Nucleus accumbens (tissue), 56 donors: ENCODE measurements at regions not wholly inside any gene's neighbourhood (a gene's known extent, or its start where the extent isn't known, plus 50 kb on each side); places are given as distances from the start of the nearest gene placed in this dataset.

ENCODE experiments used
- DNase-seq, 56 donors: peaks; one replicate each; lab custom pipeline; 2025; lab: John Stamatoyannopoulos, UW

- DNase-seq = no peak
Observed at GRCh38 chr14:96637521-96637920, 135.3 kb downstream of the PAPOLA start.

GRCh38 chr14:96638041-96638855 lies 136.1 kb downstream of the PAPOLA start:
- no peak for DNase-seq

GRCh38 chr14:96639550-96639949 lies 137.4 kb downstream of the PAPOLA start:
- DNase-seq = no peak

GRCh38 chr14:96648506-96649326 lies 146.5 kb downstream of the PAPOLA start:
- DNase-seq = no peak

- DNase-seq = no peak
Observed at GRCh38 chr14:96649327-96649601, 147.1 kb downstream of the PAPOLA start.

- no peak for DNase-seq
Observed at GRCh38 chr14:96653597-96653996, 143.6 kb upstream of the VRK1 start.

GRCh38 chr14:96658611-96659010 lies 138.6 kb upstream of the VRK1 start:
- no peak for DNase-seq

- no peak for DNase-seq
Observed at GRCh38 chr14:96660123-96660522, 137.1 kb upstream of the VRK1 start.

GRCh38 chr14:96660667-96661066 lies 136.5 kb upstream of the VRK1 start:
- DNase-seq = no peak

GRCh38 chr14:96661244-96661969 lies 135.8 kb upstream of the VRK1 start:
- no peak for DNase-seq

- DNase-seq = no peak
Observed at GRCh38 chr14:96662116-96662970, 134.8 kb upstream of the VRK1 start.

GRCh38 chr14:96663076-96663475 lies 134.1 kb upstream of the VRK1 start:
- DNase-seq = no peak

GRCh38 chr14:96663491-96664067 lies 133.6 kb upstream of the VRK1 start:
- no peak for DNase-seq

- no peak for DNase-seq
Observed at GRCh38 chr14:96666088-96666487, 131.1 kb upstream of the VRK1 start.

GRCh38 chr14:96670391-96670790 lies 126.8 kb upstream of the VRK1 start:
- no peak for DNase-seq

- DNase-seq = no peak
Observed at GRCh38 chr14:96671218-96671617, 126.0 kb upstream of the VRK1 start.

GRCh38 chr14:96673706-96674105 lies 123.5 kb upstream of the VRK1 start:
- no peak for DNase-seq

- no peak for DNase-seq
Observed at GRCh38 chr14:96674121-96674520, 123.1 kb upstream of the VRK1 start.

GRCh38 chr14:96676166-96676565 lies 121.0 kb upstream of the VRK1 start:
- DNase-seq = no peak

GRCh38 chr14:96681829-96682228 lies 115.4 kb upstream of the VRK1 start:
- DNase-seq = no peak
